HCT116 (cell line): ENCODE measurements at regions not wholly inside any gene's neighbourhood (a gene's known extent, or its start where the extent isn't known, plus 50 kb on each side); places are given as distances from the start of the nearest gene placed in this dataset.

ENCODE experiments used
- EZH2 ChIP-seq: fragments of 200-600 bp; sonication (generic); IDR thresholded peaks from 2 replicates; pipeline ENCODE4 v1.6.1; 2017; ENCODE audit warnings: antibody characterized with exemption, mixed run types
- POLR2A ChIP-seq: IDR thresholded peaks from 2 replicates; pipeline ENCODE4 v1.7.0; 2011; ENCODE audit warnings: borderline replicate concordance; ENCODE audit not compliant: insufficient read depth, insufficient read length; ENCODE audit errors: extremely low read depth
- POLR2AphosphoS5 ChIP-seq: IDR thresholded peaks from 2 replicates; pipeline ENCODE4 v1.6.1; 2011; ENCODE audit warnings: mild to moderate bottlenecking, low read depth, low read length, moderate library complexity
- SIN3A ChIP-seq: IDR thresholded peaks from 2 replicates; pipeline ENCODE4 v1.6.1; 2012; ENCODE audit warnings: low read depth
- TCF7L2 ChIP-seq: IDR thresholded peaks from 2 replicates; pipeline ENCODE4 v1.7.0; 2011; ENCODE audit warnings: borderline replicate concordance, inconsistent platforms; ENCODE audit not compliant: insufficient read depth, insufficient read length; ENCODE audit errors: extremely low read depth
- ZFX ChIP-seq: fragments of 450-650 bp; IDR thresholded peaks from 2 replicates; pipeline ENCODE4 v1.6.1; 2017
- ZNF274 ChIP-seq: fragments of 200-500 bp; sonication (Bioruptor generic); IDR thresholded peaks from 2 replicates; pipeline ENCODE4 v1.6.1; 2014; ENCODE audit warnings: mild to moderate bottlenecking, low read depth, low read length, inconsistent platforms
- TF ChIP-seq, protein P1 (sequence below), 3 experiments: fragments of 200-600 bp in 1 of 3; sonication (generic) in 1 of 3; IDR thresholded peaks in 2 of 3; conservative IDR thresholded peaks in 1 of 3; 2 replicates each; pipeline ENCODE4 v1.5.1; 2012 to 2017; ENCODE audit warnings: low read depth in 2 of 3, low read length in 2 of 3, antibody characterized with exemption in 1 of 3, borderline replicate concordance in 1 of 3, control low read depth in 1 of 3, mild to moderate bottlenecking in 1 of 3, mixed read lengths in 1 of 3, mixed run types in 1 of 3, moderate library complexity in 1 of 3; ENCODE audit not compliant: insufficient read depth in 1 of 3
- TF ChIP-seq, protein P2 (sequence below): IDR thresholded peaks from 2 replicates; pipeline ENCODE4 v1.6.1; 2012

DNA sequence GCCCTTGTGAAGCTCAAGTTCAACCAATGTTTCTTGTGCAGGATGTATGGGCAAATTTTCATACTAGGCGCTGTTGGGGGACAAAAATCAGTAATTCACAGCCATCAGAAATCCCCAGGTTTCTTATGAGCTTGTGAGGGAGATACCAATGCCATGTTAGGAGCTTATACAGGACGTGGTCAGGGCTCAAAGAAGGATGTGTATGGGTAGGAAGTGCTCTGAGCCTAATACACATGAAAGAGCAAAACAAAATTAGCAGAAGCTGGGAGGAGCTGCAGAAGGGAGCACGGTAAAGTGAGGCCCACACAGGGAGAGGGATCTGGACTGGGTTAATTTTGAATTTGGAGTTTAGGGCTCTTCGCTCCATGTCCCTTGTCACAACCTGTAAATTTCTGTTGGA is 114.6 kb upstream of the MAP3K1 start:
- TF ChIP-seq POLR2A (no peak), POLR2AphosphoS5 (no peak), ZNF274 (no peak), SIN3A (no peak), EZH2 (no peak), ZFX (no peak), TCF7L2 (no peak)
- TF ChIP-seq, protein P1, sequence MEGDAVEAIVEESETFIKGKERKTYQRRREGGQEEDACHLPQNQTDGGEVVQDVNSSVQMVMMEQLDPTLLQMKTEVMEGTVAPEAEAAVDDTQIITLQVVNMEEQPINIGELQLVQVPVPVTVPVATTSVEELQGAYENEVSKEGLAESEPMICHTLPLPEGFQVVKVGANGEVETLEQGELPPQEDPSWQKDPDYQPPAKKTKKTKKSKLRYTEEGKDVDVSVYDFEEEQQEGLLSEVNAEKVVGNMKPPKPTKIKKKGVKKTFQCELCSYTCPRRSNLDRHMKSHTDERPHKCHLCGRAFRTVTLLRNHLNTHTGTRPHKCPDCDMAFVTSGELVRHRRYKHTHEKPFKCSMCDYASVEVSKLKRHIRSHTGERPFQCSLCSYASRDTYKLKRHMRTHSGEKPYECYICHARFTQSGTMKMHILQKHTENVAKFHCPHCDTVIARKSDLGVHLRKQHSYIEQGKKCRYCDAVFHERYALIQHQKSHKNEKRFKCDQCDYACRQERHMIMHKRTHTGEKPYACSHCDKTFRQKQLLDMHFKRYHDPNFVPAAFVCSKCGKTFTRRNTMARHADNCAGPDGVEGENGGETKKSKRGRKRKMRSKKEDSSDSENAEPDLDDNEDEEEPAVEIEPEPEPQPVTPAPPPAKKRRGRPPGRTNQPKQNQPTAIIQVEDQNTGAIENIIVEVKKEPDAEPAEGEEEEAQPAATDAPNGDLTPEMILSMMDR (IDR thresholded peaks at IDR 0.05 in 2 of 3, conservative IDR thresholded peaks at IDR 0.05 in 1 of 3; ENCODE audit: borderline replicate concordance in 1 of 3, insufficient read depth in 1 of 3, low read depth in 2 of 3, low read length in 2 of 3), result no peak
- TF ChIP-seq, protein P2, sequence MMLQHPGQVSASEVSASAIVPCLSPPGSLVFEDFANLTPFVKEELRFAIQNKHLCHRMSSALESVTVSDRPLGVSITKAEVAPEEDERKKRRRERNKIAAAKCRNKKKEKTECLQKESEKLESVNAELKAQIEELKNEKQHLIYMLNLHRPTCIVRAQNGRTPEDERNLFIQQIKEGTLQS, result no peak
